ENCODE measurements at regions not wholly inside any gene's neighbourhood (a gene's known extent, or its start where the extent isn't known, plus 50 kb on each side); places are given as distances from the start of the nearest gene placed in this dataset.
"Not testable (repeated sequence)": the region's sequence is repeated elsewhere in the genome, so short reads cannot be mapped to it uniquely, and the experiment has no call there.

DNA sequence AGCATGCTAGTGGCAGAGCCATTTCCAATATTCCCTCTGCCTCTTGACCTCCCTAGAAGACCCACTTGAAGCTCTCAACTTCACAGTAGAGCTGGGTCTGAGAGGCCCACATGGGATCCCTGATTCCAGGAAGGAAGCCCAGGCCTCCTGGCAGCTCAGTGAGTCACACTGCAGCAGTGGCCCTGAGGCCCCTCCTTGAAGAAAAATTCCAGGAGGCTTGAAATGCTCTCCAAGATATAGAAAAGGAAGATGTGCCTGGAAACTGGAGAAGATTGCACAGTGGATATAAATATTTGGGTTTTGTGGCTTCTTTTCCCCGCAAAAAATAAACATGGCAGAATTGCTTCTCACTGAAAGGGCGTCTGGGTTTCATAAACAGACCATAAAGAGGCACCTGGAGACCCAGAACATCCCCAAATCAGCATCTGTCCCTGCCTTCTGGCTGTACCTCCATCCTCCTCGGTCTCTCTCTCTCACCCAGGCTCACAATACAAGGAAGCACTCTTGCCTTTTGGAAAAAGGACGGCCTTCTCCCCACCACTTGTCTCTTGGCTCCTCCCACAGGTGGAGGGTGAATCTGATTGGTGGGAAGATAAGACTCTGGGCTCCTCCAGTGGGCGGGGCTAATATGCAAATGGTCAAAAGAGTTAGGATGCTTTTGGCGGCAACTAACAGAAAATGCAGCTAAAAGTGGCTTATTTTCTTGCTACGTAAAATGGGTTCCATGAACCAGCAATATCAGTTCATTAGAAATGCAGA lies 200.0 kb upstream of the SULF2 start:
- no peaks in the 10 kb centered on the region for H3K36me3 ChIP-seq (ENCODE audit: control insufficient read depth in 1 of 2, insufficient read depth in 2 of 2, low read length in 2 of 2)
- H2BK12ac ChIP-seq (ENCODE audit: low read length): no peak overlapping the region
- no peak overlapping the region for H3K9ac ChIP-seq (ENCODE audit: low read length)
- H3K4ac ChIP-seq (ENCODE audit: low read depth, low read length): no peak overlapping the region
- no peak overlapping the region for H3K23ac ChIP-seq (ENCODE audit: low read length)
- no peak overlapping the region for H3K4me3 ChIP-seq (ENCODE audit: low read depth, low read length)
- peak overlapping the region; percentile 54 for H4K8ac ChIP-seq (ENCODE audit: low read depth, low read length)
- WGBS (ENCODE audit: extremely low coverage, insufficient coverage, insufficient read length): no CpG with 5 or more reads among the region's 7 CpGs
- no peak overlapping the region for H3K4me2 ChIP-seq (ENCODE audit: low read length)
- H4K12ac ChIP-seq (ENCODE audit: low read depth, low read length): no peak overlapping the region
- H3K4me1 ChIP-seq (ENCODE audit: control insufficient read depth in 1 of 2, insufficient read depth in 2 of 2, low read length in 2 of 2): peaks cover 0 to 2% of the 10 kb centered on the region in 2 experiments
- H2AFZ ChIP-seq (ENCODE audit: insufficient read depth, low read length, poor library complexity): no peak overlapping the region
- H2BK5ac ChIP-seq (ENCODE audit: low read depth, low read length, poor library complexity): no peak overlapping the region
- H3K9me3 ChIP-seq (ENCODE audit: insufficient read depth, low read depth, low read length): peaks cover 4% of the 10 kb centered on the region
- no peaks in the 10 kb centered on the region for H3K79me1 ChIP-seq (ENCODE audit: low read length)
- no peaks in the 10 kb centered on the region for H3K27me3 ChIP-seq (ENCODE audit: insufficient read depth, low read length)
- no peak overlapping the region for H2BK120ac ChIP-seq (ENCODE audit: insufficient read depth, low read length, poor library complexity)
- no peak overlapping the region for H3K27ac ChIP-seq (ENCODE audit: low read depth, low read length)
- H2AK5ac ChIP-seq (ENCODE audit: low read length): no peak overlapping the region
- peak; percentile 74 to 78 for DNase-seq
- no peak overlapping the region for H3K14ac ChIP-seq (ENCODE audit: low read length)
- no peaks in the 10 kb centered on the region for H3K79me2 ChIP-seq (ENCODE audit: control insufficient read depth, insufficient read depth, low read length, poor library complexity)
- H4K91ac ChIP-seq (ENCODE audit: low read depth, low read length): no peak overlapping the region
- H3K18ac ChIP-seq (ENCODE audit: low read length): no peak overlapping the region

DNA sequence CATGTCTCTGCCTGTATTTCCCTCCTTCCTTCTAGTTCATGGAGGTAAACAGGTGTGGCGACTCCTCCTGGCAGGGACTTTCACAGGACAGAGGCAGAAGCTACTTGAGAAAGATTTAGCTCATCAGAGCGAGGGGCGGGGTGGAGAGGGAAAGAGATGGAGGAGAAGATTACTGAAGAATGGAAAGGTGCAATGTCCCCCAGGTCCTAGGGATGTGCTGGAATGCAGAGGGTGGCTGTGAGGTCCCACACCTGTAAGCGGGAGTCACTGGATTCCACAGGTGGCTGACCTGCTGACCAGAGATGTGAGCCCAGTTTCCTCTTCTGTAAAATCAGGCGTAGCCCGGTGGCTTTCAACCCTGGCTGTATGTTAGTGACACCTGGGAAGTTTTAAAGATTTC lies 199.2 kb upstream of the SULF2 start:
- H4K8ac ChIP-seq (ENCODE audit: low read depth, low read length): no peak overlapping the region
- H3K27me3 ChIP-seq (ENCODE audit: insufficient read depth, low read length): no peaks in the 10 kb centered on the region
- H2BK120ac ChIP-seq (ENCODE audit: insufficient read depth, low read length, poor library complexity): no peak overlapping the region
- no peak overlapping the region for H2BK12ac ChIP-seq (ENCODE audit: low read length)
- H3K79me2 ChIP-seq (ENCODE audit: control insufficient read depth, insufficient read depth, low read length, poor library complexity): no peaks in the 10 kb centered on the region
- no peak overlapping the region for H2AFZ ChIP-seq (ENCODE audit: insufficient read depth, low read length, poor library complexity)
- no peak overlapping the region for H3K4me3 ChIP-seq (ENCODE audit: low read depth, low read length)
- H3K4me1 ChIP-seq (ENCODE audit: control insufficient read depth in 1 of 2, insufficient read depth in 2 of 2, low read length in 2 of 2): peaks cover 0 to 5% of the 10 kb centered on the region in 2 experiments
- no peak overlapping the region for H3K4me2 ChIP-seq (ENCODE audit: low read length)
- H2AK5ac ChIP-seq (ENCODE audit: low read length): no peak overlapping the region
- peaks cover 4% of the 10 kb centered on the region for H3K9me3 ChIP-seq (ENCODE audit: insufficient read depth, low read depth, low read length)
- no CpG with 5 or more reads among the region's 6 CpGs for WGBS (ENCODE audit: extremely low coverage, insufficient coverage, insufficient read length)
- no peak overlapping the region for H3K9ac ChIP-seq (ENCODE audit: low read length)
- H3K18ac ChIP-seq (ENCODE audit: low read length): no peak overlapping the region
- H3K23ac ChIP-seq (ENCODE audit: low read length): no peak overlapping the region
- no peak overlapping the region for H3K4ac ChIP-seq (ENCODE audit: low read depth, low read length)
- H3K14ac ChIP-seq (ENCODE audit: low read length): no peak overlapping the region
- H3K27ac ChIP-seq (ENCODE audit: low read depth, low read length): no peak overlapping the region
- H4K91ac ChIP-seq (ENCODE audit: low read depth, low read length): no peak overlapping the region
- no peaks in the 10 kb centered on the region for H3K36me3 ChIP-seq (ENCODE audit: control insufficient read depth in 1 of 2, insufficient read depth in 2 of 2, low read length in 2 of 2)
- no peak overlapping the region for H2BK5ac ChIP-seq (ENCODE audit: low read depth, low read length, poor library complexity)
- H4K12ac ChIP-seq (ENCODE audit: low read depth, low read length): no peak overlapping the region
- H3K79me1 ChIP-seq (ENCODE audit: low read length): no peaks in the 10 kb centered on the region
- DNase-seq: peak; percentile 62 to 79

- H3K9me3 ChIP-seq (ENCODE audit: insufficient read depth, low read depth, low read length); H3K14ac ChIP-seq (ENCODE audit: low read length); H3K18ac ChIP-seq (ENCODE audit: low read length); H2BK5ac ChIP-seq (ENCODE audit: low read depth, low read length, poor library complexity); H4K12ac ChIP-seq (ENCODE audit: low read depth, low read length); H3K79me2 ChIP-seq (ENCODE audit: control insufficient read depth, insufficient read depth, low read length, poor library complexity); H3K23ac ChIP-seq (ENCODE audit: low read length); H2AK5ac ChIP-seq (ENCODE audit: low read length); DNase-seq; H3K9ac ChIP-seq (ENCODE audit: low read length); H3K4me3 ChIP-seq (ENCODE audit: low read depth, low read length); H3K4ac ChIP-seq (ENCODE audit: low read depth, low read length); H2AFZ ChIP-seq (ENCODE audit: insufficient read depth, low read length, poor library complexity); H4K8ac ChIP-seq (ENCODE audit: low read depth, low read length); H3K4me1 ChIP-seq (ENCODE audit: control insufficient read depth in 1 of 2, insufficient read depth in 2 of 2, low read length in 2 of 2); H2BK12ac ChIP-seq (ENCODE audit: low read length); H3K27ac ChIP-seq (ENCODE audit: low read depth, low read length); H3K27me3 ChIP-seq (ENCODE audit: insufficient read depth, low read length); H4K91ac ChIP-seq (ENCODE audit: low read depth, low read length); H3K79me1 ChIP-seq (ENCODE audit: low read length); H3K36me3 ChIP-seq (ENCODE audit: control insufficient read depth in 1 of 2, insufficient read depth in 2 of 2, low read length in 2 of 2); H2BK120ac ChIP-seq (ENCODE audit: insufficient read depth, low read length, poor library complexity); H3K4me2 ChIP-seq (ENCODE audit: low read length): not testable (repeated sequence)
- WGBS (ENCODE audit: extremely low coverage, insufficient coverage, insufficient read length): no CpG with 5 or more reads among the region's 8 CpGs
Measured at GRCh38 chr20:47983642-47984041, 198.4 kb upstream of the SULF2 start.

DNA sequence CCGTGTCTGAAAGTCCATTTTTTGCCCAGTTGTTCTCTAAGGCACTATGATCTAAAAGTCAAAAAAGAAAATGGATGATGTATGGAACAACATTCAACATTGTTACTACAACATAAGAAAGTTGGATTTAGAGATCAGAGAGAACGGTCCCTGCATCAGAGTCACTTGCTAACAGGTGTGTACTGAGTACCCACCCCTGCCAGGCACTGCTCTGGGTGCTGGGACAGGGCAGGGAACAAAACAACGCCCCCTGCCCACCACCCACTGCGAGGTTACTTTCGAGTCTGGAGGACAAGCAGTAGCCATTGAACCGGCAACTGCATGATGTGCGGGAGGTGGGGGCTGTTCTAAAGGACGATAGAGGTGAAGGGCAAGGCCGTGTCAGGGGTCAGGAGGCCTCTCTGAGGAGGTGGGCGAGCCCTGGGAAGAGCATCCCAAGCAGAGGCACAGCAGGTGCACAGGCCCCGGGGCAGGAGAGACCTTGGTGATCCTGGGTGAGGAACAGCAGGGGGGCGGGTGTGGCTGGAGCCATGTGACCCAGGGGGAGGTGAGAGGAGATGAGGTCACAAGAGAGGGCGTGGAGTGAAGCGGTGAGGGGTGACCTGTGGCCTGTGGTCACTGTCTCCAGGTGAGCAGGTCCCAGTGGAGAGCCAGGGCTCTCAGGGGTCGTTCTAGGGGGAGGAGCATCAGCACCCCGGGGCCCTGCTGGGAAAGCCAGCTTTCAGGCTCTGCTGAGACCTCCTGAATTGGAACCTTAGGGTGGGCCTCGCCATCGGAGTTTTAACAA lies 197.5 kb upstream of the SULF2 start:
- Histone ChIP-seq H2BK120ac (ENCODE audit: insufficient read depth, low read length, poor library complexity) (no peak overlapping the region), H2AK5ac (ENCODE audit: low read length) (no peak overlapping the region), H4K91ac (ENCODE audit: low read depth, low read length) (no peak overlapping the region), H3K18ac (ENCODE audit: low read length) (no peak overlapping the region), H3K27ac (ENCODE audit: low read depth, low read length) (no peak overlapping the region), H3K4me3 (ENCODE audit: low read depth, low read length) (no peak overlapping the region), H3K9ac (ENCODE audit: low read length) (no peak overlapping the region), H3K9me3 (ENCODE audit: insufficient read depth, low read depth, low read length) (peaks cover 4% of the 10 kb centered on the region), H3K27me3 (ENCODE audit: insufficient read depth, low read length) (no peaks in the 10 kb centered on the region), H2BK12ac (ENCODE audit: low read length) (no peak overlapping the region), H3K23ac (ENCODE audit: low read length) (no peak overlapping the region), H4K12ac (ENCODE audit: low read depth, low read length) (no peak overlapping the region), H3K79me1 (ENCODE audit: low read length) (peaks cover 2% of the 10 kb centered on the region), H2AFZ (ENCODE audit: insufficient read depth, low read length, poor library complexity) (no peak overlapping the region), H3K4me2 (ENCODE audit: low read length) (no peak overlapping the region), H3K4me1 (ENCODE audit: control insufficient read depth in 1 of 2, insufficient read depth in 2 of 2, low read length in 2 of 2) (peaks cover 2 to 10% of the 10 kb centered on the region in 2 experiments), H4K8ac (ENCODE audit: low read depth, low read length) (no peak overlapping the region), H2BK5ac (ENCODE audit: low read depth, low read length, poor library complexity) (no peak overlapping the region), H3K36me3 (ENCODE audit: control insufficient read depth in 1 of 2, insufficient read depth in 2 of 2, low read length in 2 of 2) (no peaks in the 10 kb centered on the region), H3K4ac (ENCODE audit: low read depth, low read length) (no peak overlapping the region), H3K14ac (ENCODE audit: low read length) (no peak overlapping the region), H3K79me2 (ENCODE audit: control insufficient read depth, insufficient read depth, low read length, poor library complexity) (no peaks in the 10 kb centered on the region)
- no CpG with 5 or more reads among the region's 18 CpGs for WGBS (ENCODE audit: extremely low coverage, insufficient coverage, insufficient read length)
- DNase-seq: no peak
